ENCODE measurements at regions not wholly inside any gene's neighbourhood (a gene's known extent, or its start where the extent isn't known, plus 50 kb on each side); places are given as distances from the start of the nearest gene placed in this dataset.

GRCh38 chr4:81617545-81617944 lies 145.8 kb upstream of the RASGEF1B start:
- no peaks in the 10 kb centered on the region for H3K9me3 ChIP-seq (ENCODE audit: control insufficient read depth, insufficient read depth, low read length)
- no peaks in the 10 kb centered on the region for H3K4me1 Mint-ChIP-seq
- H3K9me3 Mint-ChIP-seq, result no peaks in the 10 kb centered on the region
- ATAC-seq (no peak), DNase-seq (no peak)
- no peaks in the 10 kb centered on the region for H3K27me3 ChIP-seq (ENCODE audit: control insufficient read depth, insufficient read depth, low read length)
- H3K27ac Mint-ChIP-seq, result no peak overlapping the region
- 94% methylated on average over 1 of the region's 1 CpG for WGBS (ENCODE audit: insufficient coverage)
- H3K4me3 ChIP-seq (ENCODE audit: low read length), result no peak overlapping the region
- no peak overlapping the region for H3K4me3 Mint-ChIP-seq
- H3K27ac ChIP-seq (ENCODE audit: low read length), result no peak overlapping the region
- no peaks in the 10 kb centered on the region for H3K4me1 ChIP-seq (ENCODE audit: control insufficient read depth, insufficient read depth, low read length)
- H3K36me3 Mint-ChIP-seq, result no peaks in the 10 kb centered on the region
- no peak for TF ChIP-seq CTCF (IDR thresholded peaks at IDR 0.05)
- intact Hi-C loops (cut with micrococcal nuclease), result no loop called here
- H3K27me3 Mint-ChIP-seq (ENCODE audit: low read depth in 2 of 2), result no peaks in the 10 kb centered on the region
- no peaks in the 10 kb centered on the region for H3K36me3 ChIP-seq (ENCODE audit: control insufficient read depth, insufficient read depth, low read length)

- no peak for ATAC-seq
- Histone ChIP-seq H3K9me3 (ENCODE audit: control insufficient read depth, insufficient read depth, low read length) (no peaks in the 10 kb centered on the region), H3K36me3 (ENCODE audit: control insufficient read depth, insufficient read depth, low read length) (no peaks in the 10 kb centered on the region), H3K4me1 (ENCODE audit: control insufficient read depth, insufficient read depth, low read length) (peaks cover 3% of the 10 kb centered on the region), H3K27ac (ENCODE audit: low read length) (no peak overlapping the region), H3K4me3 (ENCODE audit: low read length) (no peak overlapping the region), H3K27me3 (ENCODE audit: control insufficient read depth, insufficient read depth, low read length) (no peaks in the 10 kb centered on the region)
- no peak for DNase-seq
- Mint-ChIP-seq H3K4me1 (peaks cover 6 to 12% of the 10 kb centered on the region in 2 donors), H3K36me3 (no peaks in the 10 kb centered on the region), H3K27me3 (ENCODE audit: low read depth in 2 of 2) (peaks cover 0 to 5% of the 10 kb centered on the region in 2 donors), H3K4me3 (no peak overlapping the region), H3K9me3 (no peaks in the 10 kb centered on the region), H3K27ac (no peak overlapping the region)
- intact Hi-C loops (cut with micrococcal nuclease), result no loop called here
- WGBS (ENCODE audit: insufficient coverage), result no CpG with 5 or more reads among the region's 3 CpGs
- no peak for TF ChIP-seq CTCF (IDR thresholded peaks at IDR 0.05)
These were observed 139.5 kb upstream of the RASGEF1B start for GRCh38 chr4:81611221-81611620.

- no peak for TF ChIP-seq CTCF (IDR thresholded peaks at IDR 0.05)
- Histone ChIP-seq H3K27ac (ENCODE audit: low read length) (no peak overlapping the region), H3K27me3 (ENCODE audit: control insufficient read depth, insufficient read depth, low read length) (no peaks in the 10 kb centered on the region), H3K4me1 (ENCODE audit: control insufficient read depth, insufficient read depth, low read length) (peaks cover 3% of the 10 kb centered on the region), H3K4me3 (ENCODE audit: low read length) (no peak overlapping the region), H3K9me3 (ENCODE audit: control insufficient read depth, insufficient read depth, low read length) (no peaks in the 10 kb centered on the region), H3K36me3 (ENCODE audit: control insufficient read depth, insufficient read depth, low read length) (no peaks in the 10 kb centered on the region)
- ATAC-seq (no peak), DNase-seq (no peak)
- Mint-ChIP-seq H3K4me3 (no peak overlapping the region), H3K27me3 (ENCODE audit: low read depth in 2 of 2) (peaks cover 0 to 5% of the 10 kb centered on the region in 2 donors), H3K9me3 (no peaks in the 10 kb centered on the region), H3K4me1 (peaks cover 6 to 12% of the 10 kb centered on the region in 2 donors), H3K27ac (no peak overlapping the region), H3K36me3 (no peaks in the 10 kb centered on the region)
- intact Hi-C loops (cut with micrococcal nuclease), result no loop called here
- 56% methylated on average over 1 of the region's 2 CpGs for WGBS (ENCODE audit: insufficient coverage)
These were observed 138.1 kb upstream of the RASGEF1B start for GRCh38 chr4:81609844-81610243.

GRCh38 chr4:81607950-81608349 lies 136.2 kb upstream of the RASGEF1B start:
- DNase-seq, result no peak
- no peak for TF ChIP-seq CTCF (IDR thresholded peaks at IDR 0.05)
- no peak overlapping the region for H3K27ac ChIP-seq (ENCODE audit: low read length)
- intact Hi-C loops (cut with micrococcal nuclease), result no loop called here
- ATAC-seq, result no peak
- H3K36me3 ChIP-seq (ENCODE audit: control insufficient read depth, insufficient read depth, low read length), result no peaks in the 10 kb centered on the region
- H3K4me3 Mint-ChIP-seq, result no peak overlapping the region
- peaks cover 0 to 5% of the 10 kb centered on the region in 2 donors for H3K27me3 Mint-ChIP-seq (ENCODE audit: low read depth in 2 of 2)
- no peaks in the 10 kb centered on the region for H3K27me3 ChIP-seq (ENCODE audit: control insufficient read depth, insufficient read depth, low read length)
- no peaks in the 10 kb centered on the region for H3K9me3 ChIP-seq (ENCODE audit: control insufficient read depth, insufficient read depth, low read length)
- no peaks in the 10 kb centered on the region for H3K36me3 Mint-ChIP-seq
- H3K27ac Mint-ChIP-seq, result no peak overlapping the region
- H3K9me3 Mint-ChIP-seq, result no peaks in the 10 kb centered on the region
- WGBS (ENCODE audit: insufficient coverage), result 98% methylated on average over 3 of the region's 3 CpGs
- peaks cover 3% of the 10 kb centered on the region for H3K4me1 ChIP-seq (ENCODE audit: control insufficient read depth, insufficient read depth, low read length)
- no peak overlapping the region for H3K4me3 ChIP-seq (ENCODE audit: low read length)
- H3K4me1 Mint-ChIP-seq, result peaks cover 6 to 12% of the 10 kb centered on the region in 2 donors

All from natural killer cell (primary cell).